ENCODE measurements at regions not wholly inside any gene's neighbourhood (a gene's known extent, or its start where the extent isn't known, plus 50 kb on each side); places are given as distances from the start of the nearest gene placed in this dataset.
"Not testable (repeated sequence)": the region's sequence is repeated elsewhere in the genome, so short reads cannot be mapped to it uniquely, and the experiment has no call there.

GRCh38 chr7:8325067-8325466, 63.1 kb upstream of the ICA1 start:
- no peaks in the 10 kb centered on the region for H3K36me3 ChIP-seq
- no peaks in the 10 kb centered on the region for H3K27me3 ChIP-seq
- no peak for DNase-seq
- H3K9me3 ChIP-seq, result no peaks in the 10 kb centered on the region
- H3K4me3 ChIP-seq, result no peak overlapping the region
- TF ChIP-seq POLR2A (IDR thresholded peaks at IDR 0.05) (no peak), CTCF (IDR thresholded peaks at IDR 0.05) (no peak)
- H3K4me1 ChIP-seq, result no peaks in the 10 kb centered on the region
- H3K27ac ChIP-seq, result no peak overlapping the region

GRCh38 chr7:8327199-8327598, 65.2 kb upstream of the ICA1 start:
- H3K4me1 ChIP-seq, result no peaks in the 10 kb centered on the region
- no peak for TF ChIP-seq CTCF (IDR thresholded peaks at IDR 0.05)
- no peak for TF ChIP-seq POLR2A (IDR thresholded peaks at IDR 0.05)
- H3K9me3 ChIP-seq, result no peaks in the 10 kb centered on the region
- no peak for DNase-seq
- no peak overlapping the region for H3K4me3 ChIP-seq
- no peaks in the 10 kb centered on the region for H3K27me3 ChIP-seq
- H3K27ac ChIP-seq, result no peak overlapping the region
- no peaks in the 10 kb centered on the region for H3K36me3 ChIP-seq

GRCh38 chr7:8338206-8338605, 76.2 kb upstream of the ICA1 start:
- no peak overlapping the region for H3K27ac ChIP-seq
- H3K4me3 ChIP-seq, result no peak overlapping the region
- H3K9me3 ChIP-seq, result no peaks in the 10 kb centered on the region
- TF ChIP-seq POLR2A (IDR thresholded peaks at IDR 0.05) (no peak), CTCF (IDR thresholded peaks at IDR 0.05) (no peak)
- no peaks in the 10 kb centered on the region for H3K36me3 ChIP-seq
- no peak for DNase-seq
- no peaks in the 10 kb centered on the region for H3K27me3 ChIP-seq
- H3K4me1 ChIP-seq, result no peaks in the 10 kb centered on the region

GRCh38 chr7:8343556-8343955, 81.6 kb upstream of the ICA1 start:
- DNase-seq, result no peak
- no peak overlapping the region for H3K27ac ChIP-seq
- H3K27me3 ChIP-seq, result no peaks in the 10 kb centered on the region
- TF ChIP-seq CTCF (IDR thresholded peaks at IDR 0.05) (no peak), POLR2A (IDR thresholded peaks at IDR 0.05) (no peak)
- H3K4me1 ChIP-seq, result no peaks in the 10 kb centered on the region
- H3K4me3 ChIP-seq, result no peak overlapping the region
- H3K9me3 ChIP-seq, result no peaks in the 10 kb centered on the region
- no peaks in the 10 kb centered on the region for H3K36me3 ChIP-seq

- H3K4me1 ChIP-seq, H3K27ac ChIP-seq, H3K4me3 ChIP-seq, H3K36me3 ChIP-seq, DNase-seq, H3K27me3 ChIP-seq, H3K9me3 ChIP-seq: not testable (repeated sequence)
These were observed 85.4 kb upstream of the ICA1 start for GRCh38 chr7:8347395-8347794.

- not testable (repeated sequence) for H3K4me1 ChIP-seq, H3K4me3 ChIP-seq, H3K27ac ChIP-seq, H3K36me3 ChIP-seq, DNase-seq, H3K9me3 ChIP-seq, H3K27me3 ChIP-seq
These were observed 81.8 kb upstream of the NXPH1 start for GRCh38 chr7:8351654-8352053.

- no peak overlapping the region for H3K27ac ChIP-seq
- H3K4me1 ChIP-seq, result no peaks in the 10 kb centered on the region
- H3K9me3 ChIP-seq, result no peaks in the 10 kb centered on the region
- H3K4me3 ChIP-seq, result no peak overlapping the region
- no peaks in the 10 kb centered on the region for H3K27me3 ChIP-seq
- H3K36me3 ChIP-seq, result no peaks in the 10 kb centered on the region
- DNase-seq, result no peak
- TF ChIP-seq POLR2A (IDR thresholded peaks at IDR 0.05) (no peak), CTCF (IDR thresholded peaks at IDR 0.05) (no peak)
These were observed 79.4 kb upstream of the NXPH1 start for GRCh38 chr7:8353991-8354390.

Measured in Peyer's patch (tissue), 4 donors.